HCT116 (cell line): ENCODE measurements at regions not wholly inside any gene's neighbourhood (a gene's known extent, or its start where the extent isn't known, plus 50 kb on each side); places are given as distances from the start of the nearest gene placed in this dataset.

Experiments
- EGR1 ChIP-seq: IDR thresholded peaks from 2 replicates; pipeline ENCODE4 v1.6.1; 2012; ENCODE audit warnings: low read depth
- EZH2 ChIP-seq: fragments of 200-600 bp; sonication (generic); IDR thresholded peaks from 2 replicates; pipeline ENCODE4 v1.6.1; 2017; ENCODE audit warnings: antibody characterized with exemption, mixed run types
- JUND ChIP-seq: IDR thresholded peaks from 2 replicates; pipeline ENCODE4 v1.6.1; 2012
- POLR2A ChIP-seq: IDR thresholded peaks from 2 replicates; pipeline ENCODE4 v1.7.0; 2011; ENCODE audit warnings: borderline replicate concordance; ENCODE audit not compliant: insufficient read depth, insufficient read length; ENCODE audit errors: extremely low read depth
- TCF7L2 ChIP-seq: IDR thresholded peaks from 2 replicates; pipeline ENCODE4 v1.7.0; 2011; ENCODE audit warnings: borderline replicate concordance, inconsistent platforms; ENCODE audit not compliant: insufficient read depth, insufficient read length; ENCODE audit errors: extremely low read depth
- ZBTB33 ChIP-seq: IDR thresholded peaks from 2 replicates; pipeline ENCODE4 v1.6.1; 2011; ENCODE audit warnings: mild to moderate bottlenecking, low read length, moderate library complexity; ENCODE audit not compliant: insufficient replicate concordance; ENCODE audit errors: extremely low read depth
- TF ChIP-seq, protein P1 (sequence below), 3 experiments: fragments of 200-600 bp in 1 of 3; sonication (generic) in 1 of 3; IDR thresholded peaks in 2 of 3; conservative IDR thresholded peaks in 1 of 3; 2 replicates each; pipeline ENCODE4 v1.5.1; 2012 to 2017; ENCODE audit warnings: low read depth in 2 of 3, low read length in 2 of 3, antibody characterized with exemption in 1 of 3, borderline replicate concordance in 1 of 3, control low read depth in 1 of 3, mild to moderate bottlenecking in 1 of 3, mixed read lengths in 1 of 3, mixed run types in 1 of 3, moderate library complexity in 1 of 3; ENCODE audit not compliant: insufficient read depth in 1 of 3
- TF ChIP-seq, protein P2 (sequence below): IDR thresholded peaks from 2 replicates; pipeline ENCODE4 v1.6.1; 2012

DNA sequence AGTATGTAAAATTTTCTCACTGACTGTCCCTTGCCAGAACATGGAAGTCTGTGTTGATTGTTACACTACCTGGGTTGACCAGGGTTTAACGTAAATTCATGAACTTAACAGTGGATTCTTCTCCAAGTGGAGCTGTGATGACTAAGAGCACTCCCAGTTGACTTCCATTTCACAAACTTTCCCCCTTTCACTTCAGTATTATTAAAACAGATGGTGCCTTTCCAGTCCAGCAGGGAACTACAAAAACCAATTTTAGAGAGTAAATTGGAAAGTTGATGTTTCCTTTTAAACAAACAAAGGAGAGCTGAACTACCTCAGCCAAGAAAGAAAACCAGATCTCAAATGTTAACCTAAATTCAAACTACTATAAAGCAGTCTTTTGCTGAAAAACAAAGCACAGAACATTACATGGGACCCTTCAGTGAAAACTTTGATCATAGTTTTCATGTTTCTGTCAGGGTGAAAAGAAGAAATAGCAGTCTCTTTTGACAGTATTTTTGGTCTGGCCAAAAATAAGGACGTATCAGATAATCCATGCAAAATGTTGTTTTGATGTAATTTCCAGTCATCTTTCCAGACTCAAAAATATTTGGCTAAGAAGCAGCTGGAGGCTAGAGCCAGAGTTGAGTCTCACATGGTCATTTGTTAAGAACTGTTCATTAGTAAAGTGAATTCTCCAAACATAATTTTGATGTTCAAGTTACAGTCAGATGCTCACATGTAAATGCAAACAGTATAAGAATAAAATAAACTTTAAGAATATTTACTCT is 479.9 kb upstream of the AKR1E2 start:
- no peak for TF ChIP-seq ZBTB33
- no peak for TF ChIP-seq POLR2A
- TF ChIP-seq TCF7L2, result no peak
- TF ChIP-seq EZH2, result no peak
- no peak for TF ChIP-seq JUND
- TF ChIP-seq, protein P1, sequence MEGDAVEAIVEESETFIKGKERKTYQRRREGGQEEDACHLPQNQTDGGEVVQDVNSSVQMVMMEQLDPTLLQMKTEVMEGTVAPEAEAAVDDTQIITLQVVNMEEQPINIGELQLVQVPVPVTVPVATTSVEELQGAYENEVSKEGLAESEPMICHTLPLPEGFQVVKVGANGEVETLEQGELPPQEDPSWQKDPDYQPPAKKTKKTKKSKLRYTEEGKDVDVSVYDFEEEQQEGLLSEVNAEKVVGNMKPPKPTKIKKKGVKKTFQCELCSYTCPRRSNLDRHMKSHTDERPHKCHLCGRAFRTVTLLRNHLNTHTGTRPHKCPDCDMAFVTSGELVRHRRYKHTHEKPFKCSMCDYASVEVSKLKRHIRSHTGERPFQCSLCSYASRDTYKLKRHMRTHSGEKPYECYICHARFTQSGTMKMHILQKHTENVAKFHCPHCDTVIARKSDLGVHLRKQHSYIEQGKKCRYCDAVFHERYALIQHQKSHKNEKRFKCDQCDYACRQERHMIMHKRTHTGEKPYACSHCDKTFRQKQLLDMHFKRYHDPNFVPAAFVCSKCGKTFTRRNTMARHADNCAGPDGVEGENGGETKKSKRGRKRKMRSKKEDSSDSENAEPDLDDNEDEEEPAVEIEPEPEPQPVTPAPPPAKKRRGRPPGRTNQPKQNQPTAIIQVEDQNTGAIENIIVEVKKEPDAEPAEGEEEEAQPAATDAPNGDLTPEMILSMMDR (IDR thresholded peaks at IDR 0.05 in 2 of 3, conservative IDR thresholded peaks at IDR 0.05 in 1 of 3; ENCODE audit: borderline replicate concordance in 1 of 3, insufficient read depth in 1 of 3, low read depth in 2 of 3, low read length in 2 of 3), result no peak
- TF ChIP-seq EGR1, result no peak
- TF ChIP-seq, protein P2, sequence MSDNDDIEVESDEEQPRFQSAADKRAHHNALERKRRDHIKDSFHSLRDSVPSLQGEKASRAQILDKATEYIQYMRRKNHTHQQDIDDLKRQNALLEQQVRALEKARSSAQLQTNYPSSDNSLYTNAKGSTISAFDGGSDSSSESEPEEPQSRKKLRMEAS, result no peak
